ENCODE measurements at regions not wholly inside any gene's neighbourhood (a gene's known extent, or its start where the extent isn't known, plus 50 kb on each side); places are given as distances from the start of the nearest gene placed in this dataset.

GRCh38 chr16:51383909-51384308 is 232.8 kb upstream of the SALL1 start:
- TF ChIP-seq, protein P1, sequence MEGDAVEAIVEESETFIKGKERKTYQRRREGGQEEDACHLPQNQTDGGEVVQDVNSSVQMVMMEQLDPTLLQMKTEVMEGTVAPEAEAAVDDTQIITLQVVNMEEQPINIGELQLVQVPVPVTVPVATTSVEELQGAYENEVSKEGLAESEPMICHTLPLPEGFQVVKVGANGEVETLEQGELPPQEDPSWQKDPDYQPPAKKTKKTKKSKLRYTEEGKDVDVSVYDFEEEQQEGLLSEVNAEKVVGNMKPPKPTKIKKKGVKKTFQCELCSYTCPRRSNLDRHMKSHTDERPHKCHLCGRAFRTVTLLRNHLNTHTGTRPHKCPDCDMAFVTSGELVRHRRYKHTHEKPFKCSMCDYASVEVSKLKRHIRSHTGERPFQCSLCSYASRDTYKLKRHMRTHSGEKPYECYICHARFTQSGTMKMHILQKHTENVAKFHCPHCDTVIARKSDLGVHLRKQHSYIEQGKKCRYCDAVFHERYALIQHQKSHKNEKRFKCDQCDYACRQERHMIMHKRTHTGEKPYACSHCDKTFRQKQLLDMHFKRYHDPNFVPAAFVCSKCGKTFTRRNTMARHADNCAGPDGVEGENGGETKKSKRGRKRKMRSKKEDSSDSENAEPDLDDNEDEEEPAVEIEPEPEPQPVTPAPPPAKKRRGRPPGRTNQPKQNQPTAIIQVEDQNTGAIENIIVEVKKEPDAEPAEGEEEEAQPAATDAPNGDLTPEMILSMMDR (IDR thresholded peaks at IDR 0.05), result no peak
- no peak for TF ChIP-seq POLR2A (IDR thresholded peaks at IDR 0.05)
- TF ChIP-seq POLR2AphosphoS5 (IDR thresholded peaks at IDR 0.05), result no peak

Data from breast epithelium (tissue), 3 donors.